HG02973 (cell line): ENCODE measurements at regions not wholly inside any gene's neighbourhood (a gene's known extent, or its start where the extent isn't known, plus 50 kb on each side); places are given as distances from the start of the nearest gene placed in this dataset.
A peak's percentile ranks its signal among the peaks of the same experiment; 100 is the strongest.

ENCODE experiments used
- ATAC-seq: cut with Tn5 transposase; IDR thresholded peaks from one replicate; pipeline ENCODE4 v1.9.1; 2021; ENCODE audit warnings: moderate library complexity; ENCODE audit not compliant: unreplicated experiment

- no peak for ATAC-seq
Measured at GRCh38 chr2:181185421-181185820, 205.0 kb downstream of the UBE2E3 start.

GRCh38 chr2:181185948-181186347, 205.5 kb downstream of the UBE2E3 start:
- no peak for ATAC-seq

GRCh38 chr2:181188605-181189004, 208.2 kb downstream of the UBE2E3 start:
- no peak for ATAC-seq

GRCh38 chr2:181189951-181190350, 209.5 kb downstream of the UBE2E3 start:
- no peak for ATAC-seq

- no peak for ATAC-seq
Measured at GRCh38 chr2:181190711-181191110, 210.3 kb downstream of the UBE2E3 start.

GRCh38 chr2:181193550-181193949, 213.1 kb downstream of the UBE2E3 start:
- ATAC-seq = no peak

- no peak for ATAC-seq
Measured at GRCh38 chr2:181196401-181196800, 216.0 kb downstream of the UBE2E3 start.

- ATAC-seq = no peak
Measured at GRCh38 chr2:181197140-181197760, 216.8 kb downstream of the UBE2E3 start.

- ATAC-seq = no peak
Measured at GRCh38 chr2:181198183-181198864, 217.9 kb downstream of the UBE2E3 start.

GRCh38 chr2:181203412-181203811, 223.0 kb downstream of the UBE2E3 start:
- ATAC-seq = no peak

- no peak for ATAC-seq
Measured at GRCh38 chr2:181203916-181204315, 223.5 kb downstream of the UBE2E3 start.

- ATAC-seq = no peak
Measured at GRCh38 chr2:181218401-181218821, 238.0 kb downstream of the UBE2E3 start.

GRCh38 chr2:181223234-181223633, 234.0 kb upstream of the ITGA4 start:
- no peak for ATAC-seq

- no peak for ATAC-seq
Measured at GRCh38 chr2:181224866-181225265, 232.3 kb upstream of the ITGA4 start.

GRCh38 chr2:181228661-181229060, 228.5 kb upstream of the ITGA4 start:
- no peak for ATAC-seq

- ATAC-seq = no peak
Measured at GRCh38 chr2:181231151-181231550, 226.0 kb upstream of the ITGA4 start.

GRCh38 chr2:181231886-181232621, 225.1 kb upstream of the ITGA4 start:
- no peak for ATAC-seq

- ATAC-seq = no peak
Measured at GRCh38 chr2:181234487-181234891, 222.7 kb upstream of the ITGA4 start.

GRCh38 chr2:181235011-181235410, 222.2 kb upstream of the ITGA4 start:
- no peak for ATAC-seq

GRCh38 chr2:181235683-181236459, 221.3 kb upstream of the ITGA4 start:
- peak; percentile 99 for ATAC-seq

- no peak for ATAC-seq
Measured at GRCh38 chr2:181239201-181239799, 217.9 kb upstream of the ITGA4 start.
